H1 (cell line): ENCODE measurements at regions not wholly inside any gene's neighbourhood (a gene's known extent, or its start where the extent isn't known, plus 50 kb on each side); places are given as distances from the start of the nearest gene placed in this dataset.

ENCODE experiments used
- E2F6 ChIP-seq: IDR thresholded peaks from 2 replicates; pipeline ENCODE4 v1.6.1; 2012; ENCODE audit warnings: inconsistent platforms
- EGR1 ChIP-seq: IDR thresholded peaks from 2 replicates; pipeline ENCODE4 v1.6.1; 2011; ENCODE audit warnings: low read depth, low read length, borderline replicate concordance
- NRF1 ChIP-seq: IDR thresholded peaks from 2 replicates; pipeline ENCODE4 v1.6.1; 2011; ENCODE audit warnings: mild to moderate bottlenecking, low read depth, low read length, improper control_type of control experiment
- RNF2 ChIP-seq: fragments of 200-900, 300-1000 bp; sonication (generic); IDR thresholded peaks from 2 replicates; pipeline ENCODE4 v1.7.1; 2016; ENCODE audit warnings: borderline replicate concordance, low read depth, mild to moderate bottlenecking, antibody characterized with exemption, low read length; ENCODE audit not compliant: poor library complexity, severe bottlenecking; ENCODE audit errors: missing control alignments
- SIX5 ChIP-seq: IDR thresholded peaks from 2 replicates; pipeline ENCODE4 v1.6.1; 2011; ENCODE audit warnings: mild to moderate bottlenecking, low read depth, low read length

- TF ChIP-seq EGR1, result no peak
- TF ChIP-seq RNF2, result no peak
- no peak for TF ChIP-seq E2F6
- TF ChIP-seq SIX5, result no peak
- TF ChIP-seq NRF1, result no peak
Observed at GRCh38 chr13:63011996-63012395, 1596.3 kb upstream of the PCDH20 start (continued).
